Panc1 (cell line): ENCODE measurements at regions not wholly inside any gene's neighbourhood (a gene's known extent, or its start where the extent isn't known, plus 50 kb on each side); places are given as distances from the start of the nearest gene placed in this dataset.

ENCODE experiments used
- ATAC-seq: fragments of 200-7000 bp; cut with Tn5 transposase; 2 replicates; pipeline ENCODE4 v1.9.1; 2020; ENCODE audit warnings: mild to moderate bottlenecking, moderate library complexity
- BruUV-seq: library from RNA; stranded (reverse); fragments of 400-500 nt; replicated peaks from 2 replicates; lab custom pipeline; 2021; lab: Mats Ljungman, UMichigan
- CTCF ChIA-PET: fragments of 300-600 bp; sonication (Branson Sonifier 250); formaldehyde crosslinking; loops from one replicate; lab custom pipeline; 2022; ENCODE audit warnings: antibody characterized with exemption; lab: Charles Lee
- POLR2A ChIA-PET: fragments of 300-600 bp; sonication (Branson Sonifier 250); formaldehyde crosslinking; loops from one replicate; lab custom pipeline; 2022; ENCODE audit warnings: antibody characterized with exemption; lab: Charles Lee
- DNase-seq: peaks from one replicate; pipeline ENCODE4 v3.0.0-alpha.2; 2010; ENCODE audit warnings: low read depth, low spot score
- H3K27ac ChIP-seq: 2 replicates; pipeline ENCODE4 v1.5.1; 2011; ENCODE audit warnings: mild to moderate bottlenecking, low read length, inconsistent platforms
- H3K27me3 ChIP-seq: fragments of 200-500 bp; sonication (Bioruptor generic); 2 replicates; pipeline ENCODE4 v1.6.0; 2014; ENCODE audit warnings: low read length, inconsistent platforms; ENCODE audit not compliant: control insufficient read depth, insufficient read depth
- H3K36me3 ChIP-seq: fragments of 200-500 bp; sonication (Bioruptor generic); 2 replicates; pipeline ENCODE4 v1.5.1; 2014; ENCODE audit warnings: inconsistent platforms, mild to moderate bottlenecking, low read length, moderate library complexity; ENCODE audit not compliant: control insufficient read depth, insufficient read depth
- H3K4me1 ChIP-seq: 2 replicates; pipeline ENCODE4 v1.5.1; 2011; ENCODE audit warnings: inconsistent platforms, mild to moderate bottlenecking, low read length, moderate library complexity; ENCODE audit not compliant: control insufficient read depth, insufficient read depth
- H3K4me3 ChIP-seq, 2 experiments: 2 replicates each; pipeline ENCODE4 v1.5.1; 2011 to 2012; ENCODE audit warnings: low read depth in 2 of 2, low read length in 2 of 2, mild to moderate bottlenecking in 2 of 2, inconsistent platforms in 1 of 2, moderate library complexity in 1 of 2
- H3K9me3 ChIP-seq: fragments of 200-500 bp; sonication (Bioruptor generic); 2 replicates; pipeline ENCODE4 v1.5.1; 2014; ENCODE audit warnings: low read depth, mild to moderate bottlenecking, inconsistent platforms, low read length, moderate library complexity; ENCODE audit not compliant: control insufficient read depth, insufficient read depth
- CTCF ChIP-seq: fragments of 450-650 bp; IDR thresholded peaks from 2 replicates; pipeline ENCODE4 v1.5.1; 2017; ENCODE audit warnings: mild to moderate bottlenecking
- POLR2AphosphoS5 ChIP-seq: IDR thresholded peaks from 2 replicates; pipeline ENCODE4 v1.6.1; 2012; ENCODE audit warnings: mild to moderate bottlenecking, low read depth, low read length, moderate library complexity
- REST ChIP-seq, 2 experiments: IDR thresholded peaks; 2 replicates each; pipeline ENCODE4 v1.6.1; 2011 to 2012; ENCODE audit warnings: low read depth in 2 of 2, control low read depth in 1 of 2, low read length in 1 of 2, mild to moderate bottlenecking in 1 of 2, moderate library complexity in 1 of 2; ENCODE audit not compliant: insufficient read depth in 1 of 2
- SIN3A ChIP-seq: IDR thresholded peaks from 2 replicates; pipeline ENCODE4 v1.6.1; 2012; ENCODE audit warnings: low read depth, mild to moderate bottlenecking, low read length, moderate library complexity, borderline replicate concordance; ENCODE audit not compliant: insufficient read depth
- TCF7L2 ChIP-seq: IDR thresholded peaks from 2 replicates; pipeline ENCODE4 v1.6.1; 2011; ENCODE audit warnings: mild to moderate bottlenecking, low read depth, low read length, inconsistent platforms
- in situ Hi-C: cut with HindIII; loops from 2 replicates; pipeline ENCODE4 v1.10.0; 2016; ENCODE audit warnings: low sequenced_read_pairs, low pct_unique_long_range_greater_than_20kb
- intact Hi-C: fragments of 100-400 bp; cut with micrococcal nuclease; formaldehyde crosslinking; loops from one replicate; pipeline ENCODE4 v1.10.0; 2022; ENCODE audit not compliant: unreplicated experiment

GRCh38 chr6:163992701-163993100, 578.2 kb downstream of the QKI start:
- H3K4me1 ChIP-seq = no peaks in the 10 kb centered on the region
- no peaks in the 10 kb centered on the region for H3K27me3 ChIP-seq
- intact Hi-C loops = no loop called here
- no peak overlapping the region for H3K27ac ChIP-seq
- no peaks in the 10 kb centered on the region for H3K9me3 ChIP-seq
- no peak for DNase-seq
- ChIA-PET POLR2A (no interaction called here), CTCF (no interaction called here)
- no TSS peak for BruUV-seq
- ATAC-seq = no peak
- no peak for TF ChIP-seq CTCF
- TF ChIP-seq POLR2AphosphoS5 = no peak
- TF ChIP-seq SIN3A = no peak
- TF ChIP-seq REST (IDR thresholded peaks at IDR 0.05; ENCODE audit: insufficient read depth in 1 of 2, low read depth in 2 of 2, low read length in 1 of 2) = no peak
- TF ChIP-seq TCF7L2 = no peak
- in situ Hi-C loops = no loop called here
- H3K36me3 ChIP-seq = no peaks in the 10 kb centered on the region
- no peak overlapping the region for H3K4me3 ChIP-seq

- no peak overlapping the region for H3K27ac ChIP-seq
- H3K36me3 ChIP-seq = no peaks in the 10 kb centered on the region
- DNase-seq (no peak), ATAC-seq (no peak)
- H3K4me1 ChIP-seq = no peaks in the 10 kb centered on the region
- in situ Hi-C loops = no loop called here
- TF ChIP-seq REST (IDR thresholded peaks at IDR 0.05; ENCODE audit: insufficient read depth in 1 of 2, low read depth in 2 of 2, low read length in 1 of 2) (no peak), TCF7L2 (no peak)
- H3K9me3 ChIP-seq = no peaks in the 10 kb centered on the region
- no peaks in the 10 kb centered on the region for H3K27me3 ChIP-seq
- BruUV-seq = no TSS peak
- CTCF ChIA-PET = no interaction called here
- no peak overlapping the region for H3K4me3 ChIP-seq
- POLR2A ChIA-PET = no interaction called here
- intact Hi-C loops = no loop called here
Observed at GRCh38 chr6:163992056-163992455, 577.5 kb downstream of the QKI start.
